AML-193 (cell line): ENCODE measurements at regions not wholly inside any gene's neighbourhood (a gene's known extent, or its start where the extent isn't known, plus 50 kb on each side); places are given as distances from the start of the nearest gene placed in this dataset.

Experiments used
- DNase-seq, 2 experiments: peaks; one replicate each; lab custom pipeline; 2025; lab: John Stamatoyannopoulos, UW

- no peak for DNase-seq
Observed at GRCh38 chr13:21817878-21818277, 147.0 kb downstream of the FGF9 start.

DNA sequence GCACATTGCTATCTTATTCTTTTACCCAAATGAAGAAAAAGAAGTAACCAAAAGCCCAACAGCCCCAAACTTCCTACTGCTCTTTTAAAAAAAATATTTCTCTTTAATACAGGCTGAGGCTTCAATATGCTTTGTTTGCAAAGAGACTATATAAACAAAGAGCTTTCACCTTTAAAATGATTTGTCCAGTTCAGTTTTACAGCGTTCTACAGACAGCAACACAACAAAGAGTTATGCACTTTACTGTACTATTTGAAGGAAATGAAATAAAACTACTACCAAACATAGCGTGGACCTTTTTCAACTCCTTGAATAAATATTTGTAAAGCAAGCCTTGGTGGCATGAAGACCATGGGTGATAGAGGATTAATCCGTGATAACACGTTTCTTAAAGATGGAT lies 151.2 kb downstream of the FGF9 start:
- no peak for DNase-seq

DNA sequence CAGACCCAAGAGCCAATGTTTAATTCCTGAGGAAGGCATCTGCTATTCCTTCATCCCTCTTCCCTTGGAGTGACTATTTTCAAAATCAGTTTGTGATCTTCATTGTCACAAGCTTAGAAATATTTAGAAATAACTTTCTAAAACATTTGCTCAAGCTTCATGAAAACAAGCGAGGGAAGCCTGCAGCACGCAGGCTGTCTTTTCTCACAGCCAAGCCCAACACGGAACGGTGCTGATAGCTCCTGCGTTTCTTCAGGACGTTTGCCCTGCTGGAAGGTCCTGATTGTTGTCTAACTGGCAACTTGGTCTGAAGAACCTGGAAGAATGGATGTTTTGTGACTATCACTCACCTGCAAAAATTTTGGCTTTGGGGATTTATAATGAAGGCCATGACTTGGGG lies 152.5 kb downstream of the FGF9 start:
- no peak for DNase-seq

GRCh38 chr13:21823949-21824348 lies 153.1 kb downstream of the FGF9 start:
- DNase-seq, result no peak

DNA sequence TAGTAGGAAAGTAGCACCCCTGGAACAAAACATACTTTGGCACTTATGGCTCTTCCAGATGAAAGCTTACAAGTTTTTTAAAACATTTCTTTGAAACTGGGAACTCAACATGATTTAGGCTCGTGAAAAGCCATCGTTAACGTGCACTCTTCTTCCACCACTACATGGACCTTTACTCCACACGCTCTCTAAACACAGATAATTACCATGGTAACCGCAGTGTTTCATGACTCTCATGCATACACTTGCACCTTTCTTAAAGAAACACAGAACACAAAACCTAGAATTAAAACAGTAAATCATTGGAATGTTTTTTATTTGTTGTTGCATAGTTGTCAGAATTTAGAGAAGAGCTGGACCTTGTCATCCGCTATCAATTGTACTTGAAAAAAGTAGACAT lies 154.3 kb downstream of the FGF9 start:
- DNase-seq, result no peak

DNA sequence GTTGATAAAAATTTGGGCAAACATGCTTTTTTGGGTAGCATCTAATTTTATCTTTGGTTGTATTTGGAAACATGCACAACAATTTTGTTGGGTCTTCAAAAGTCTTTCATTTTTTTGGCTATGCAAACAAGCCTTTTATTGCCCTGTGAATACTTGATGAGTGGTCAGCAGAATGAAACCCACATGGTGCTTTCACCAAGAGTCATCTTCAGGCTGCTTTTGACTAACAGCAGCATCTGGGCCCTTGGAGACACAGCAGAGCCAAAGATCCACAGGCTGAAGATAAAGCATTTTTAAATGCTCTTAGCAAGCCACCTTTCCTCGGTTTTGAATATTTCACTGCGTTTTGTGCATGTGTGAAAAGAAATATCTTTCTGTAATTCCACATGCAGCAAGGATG lies 154.9 kb downstream of the FGF9 start:
- DNase-seq, result no peak

DNA sequence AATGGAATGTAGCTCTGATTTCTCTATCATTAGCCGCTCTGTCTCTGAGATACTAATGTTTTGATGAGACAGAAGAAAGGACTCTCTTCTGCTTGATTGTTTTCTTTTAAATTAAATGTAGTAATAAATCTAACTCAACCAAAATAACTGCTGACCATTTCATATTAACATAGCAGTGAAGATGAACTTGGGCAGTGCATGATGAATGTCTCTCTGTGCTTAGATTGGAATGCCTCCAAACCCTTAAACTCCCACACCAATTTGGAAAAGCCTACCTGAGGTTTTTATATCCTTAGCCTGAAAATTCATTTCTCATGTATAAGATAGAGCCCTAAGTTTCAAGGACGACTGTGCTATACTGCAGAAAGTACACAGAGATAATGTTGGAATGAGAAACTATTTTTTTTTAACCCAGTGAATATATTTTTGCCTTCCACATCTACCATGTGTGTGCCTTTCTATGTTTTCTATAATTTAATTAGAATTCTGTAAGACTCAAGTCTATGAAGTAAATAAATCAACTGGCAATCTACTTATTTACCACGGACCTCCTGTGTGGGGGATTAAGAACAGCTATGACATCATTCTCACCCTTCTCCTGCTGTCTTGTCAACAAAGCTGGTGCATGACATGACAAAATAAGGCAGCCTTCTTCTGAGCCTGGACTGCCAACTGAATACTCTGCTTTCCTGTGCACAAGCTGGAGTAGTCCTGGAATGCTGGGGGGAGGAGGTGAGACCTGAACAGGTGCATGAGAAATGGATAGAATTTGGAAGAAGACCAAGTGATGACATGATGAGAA lies 155.5 kb downstream of the FGF9 start:
- DNase-seq, result no peak

- DNase-seq, result no peak
Observed at GRCh38 chr13:21831654-21832324, 160.9 kb downstream of the FGF9 start.

DNA sequence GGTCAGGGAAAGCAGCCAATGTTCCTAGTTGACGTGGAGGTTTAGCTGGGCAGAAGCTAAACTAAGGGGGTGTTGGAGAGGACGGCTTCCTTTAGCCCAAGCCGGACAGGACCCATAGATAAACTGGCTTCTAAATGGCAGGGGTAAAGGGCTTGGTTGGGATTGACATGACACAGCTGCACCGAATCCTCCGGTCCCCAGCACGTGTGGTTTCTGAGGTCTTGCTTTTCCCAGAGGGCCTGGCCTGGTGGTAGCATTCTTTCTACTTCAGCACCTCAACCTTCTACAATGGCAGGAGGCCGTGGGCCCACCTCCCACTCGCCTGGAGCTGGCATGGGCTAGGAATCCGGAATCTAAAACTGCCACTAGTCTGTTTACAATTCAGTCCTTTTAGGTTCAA lies 163.0 kb downstream of the FGF9 start:
- DNase-seq, result no peak

DNA sequence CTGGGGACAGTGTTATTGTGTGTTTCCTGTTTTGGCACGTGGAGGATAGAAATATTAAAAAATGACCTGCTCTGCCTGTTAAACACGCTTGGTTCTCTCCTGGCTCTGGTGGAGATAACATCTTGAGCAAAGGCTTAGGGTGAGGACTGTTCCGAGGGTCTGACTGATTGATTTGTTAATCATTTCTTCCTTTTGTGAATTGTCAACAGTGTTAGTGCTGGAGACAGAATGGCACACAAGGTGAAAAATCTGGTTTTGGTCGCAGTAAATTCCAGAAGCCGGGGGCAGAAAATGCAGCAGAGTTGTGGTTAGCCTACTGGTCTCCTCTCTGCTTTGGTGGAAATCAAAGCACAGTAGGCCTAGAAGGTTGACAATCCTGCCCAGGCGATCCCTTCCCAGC lies 163.6 kb downstream of the FGF9 start:
- no peak for DNase-seq

GRCh38 chr13:21837288-21837687 lies 166.4 kb downstream of the FGF9 start:
- no peak for DNase-seq

- DNase-seq, result no peak
Observed at GRCh38 chr13:21837841-21838551, 167.1 kb downstream of the FGF9 start.

DNA sequence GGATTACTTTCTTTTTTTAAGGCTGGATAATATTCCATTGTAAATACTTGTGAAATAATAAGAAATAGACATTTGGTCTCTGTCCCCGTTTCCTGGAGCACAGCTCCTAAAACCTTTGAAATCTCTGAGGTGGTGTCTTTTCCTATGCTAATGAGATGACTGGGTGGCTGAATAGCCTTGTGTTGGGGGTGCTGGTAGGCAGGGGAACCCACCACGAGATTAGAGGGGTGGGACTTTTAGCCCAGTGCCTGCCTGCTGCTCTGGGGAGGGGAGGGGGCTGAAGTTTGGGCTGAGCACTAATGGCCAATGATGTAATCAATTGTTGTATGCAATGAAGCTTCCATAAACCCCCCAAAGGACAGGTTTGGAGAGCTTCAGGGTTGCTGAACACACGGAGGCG lies 175.7 kb downstream of the FGF9 start:
- DNase-seq, result no peak

DNA sequence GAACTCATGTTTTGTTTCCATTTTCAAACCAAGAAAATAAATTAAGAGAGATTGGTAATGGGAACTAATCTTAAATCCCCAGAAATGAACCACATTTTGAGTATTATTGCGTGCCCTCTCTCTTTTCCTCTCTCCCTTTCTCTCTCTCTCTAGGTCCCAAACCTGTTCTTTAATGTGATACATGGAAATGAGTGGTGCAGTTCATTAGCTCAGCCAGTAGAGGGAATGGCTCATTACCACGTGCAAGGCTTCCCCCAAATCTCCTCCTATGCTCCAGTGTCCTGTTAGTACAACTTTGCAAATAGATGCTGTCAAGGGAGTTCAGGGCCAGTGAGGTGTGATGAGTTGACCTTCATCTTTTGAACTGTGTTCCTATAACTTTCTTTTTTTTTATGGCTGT lies 178.4 kb downstream of the FGF9 start:
- DNase-seq, result peak; percentile 30 to 44

- DNase-seq, result no peak
Observed at GRCh38 chr13:21850013-21851006, 179.4 kb downstream of the FGF9 start.

DNA sequence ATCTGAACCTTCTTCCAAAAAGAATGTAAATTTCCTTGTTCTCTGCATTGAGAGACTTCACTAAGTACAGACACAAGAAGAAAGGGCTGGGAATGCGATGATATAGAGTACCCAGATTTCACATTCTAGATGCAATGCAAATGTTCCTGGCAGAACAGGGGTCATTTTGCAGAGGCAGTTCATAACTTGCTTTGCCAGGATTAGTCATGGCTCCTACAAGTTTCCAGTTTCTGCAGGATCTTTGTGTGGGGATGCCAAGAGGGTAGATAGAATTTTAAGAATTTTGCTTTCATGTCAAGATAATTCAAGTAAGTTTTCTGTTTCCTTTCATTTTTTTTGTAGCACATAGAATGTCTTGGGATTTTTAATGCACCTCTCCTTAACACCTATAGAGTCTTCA lies 181.2 kb downstream of the FGF9 start:
- no peak for DNase-seq

DNA sequence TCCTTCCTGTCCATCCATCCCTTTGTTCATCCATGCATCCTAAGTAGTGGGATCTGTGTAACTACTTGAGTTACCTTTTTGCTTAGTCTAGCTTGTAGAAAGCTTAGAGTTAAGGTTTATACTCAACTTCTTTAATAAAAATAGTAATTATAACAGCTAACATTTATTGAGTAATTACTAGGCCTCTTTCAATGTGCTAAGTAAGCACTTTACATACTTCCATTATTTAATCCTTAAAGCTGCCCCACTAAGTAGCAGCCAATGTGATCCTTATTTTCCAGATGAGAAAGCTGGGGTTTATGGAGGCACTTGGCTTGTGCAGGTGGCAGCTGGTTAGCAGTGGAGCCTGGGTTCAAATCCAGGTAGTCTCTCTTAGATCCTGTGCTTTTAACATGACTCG lies 182.9 kb downstream of the FGF9 start:
- DNase-seq, result no peak

- DNase-seq, result no peak
Observed at GRCh38 chr13:21868823-21869222, 197.9 kb downstream of the FGF9 start.

DNA sequence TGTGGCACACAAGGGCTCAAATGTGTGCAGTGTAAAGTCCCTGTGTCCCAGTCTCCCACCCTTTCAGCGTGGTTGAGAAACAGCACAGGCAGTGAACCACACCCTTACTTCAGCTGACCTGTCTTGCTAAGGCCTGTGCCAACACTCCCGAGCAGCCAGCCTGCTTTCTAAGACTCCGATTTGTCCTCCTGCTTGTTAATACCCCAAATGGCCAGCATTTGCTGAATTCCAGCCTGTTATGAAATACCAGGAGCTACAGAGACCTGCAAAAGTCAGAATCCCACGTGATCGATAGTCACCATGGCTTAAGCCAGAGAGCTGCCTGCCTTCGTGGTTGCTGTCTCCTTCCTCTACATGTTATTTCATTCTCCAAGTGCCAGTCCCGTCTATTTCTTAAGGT lies 200.5 kb downstream of the FGF9 start:
- no peak for DNase-seq

DNA sequence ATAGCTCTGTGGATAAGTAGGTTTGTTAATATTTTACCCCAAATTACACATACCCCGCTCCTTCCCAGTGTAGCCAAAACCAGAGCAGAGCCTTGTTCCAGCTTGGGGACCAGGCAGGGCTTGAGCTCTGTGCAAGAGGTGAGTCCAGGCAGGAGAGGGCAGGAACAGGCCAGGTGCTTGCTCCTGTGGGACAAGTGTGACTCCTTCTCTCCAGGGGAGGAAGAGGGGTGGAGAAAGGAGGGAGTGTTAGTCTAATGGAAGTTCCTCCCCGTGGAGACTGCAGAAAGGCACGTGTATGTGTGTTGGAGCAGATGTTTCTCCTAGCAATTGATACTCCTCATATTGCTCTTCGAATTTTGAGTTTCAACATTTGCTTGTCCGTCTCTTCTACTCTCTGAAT lies 201.0 kb downstream of the FGF9 start:
- no peak for DNase-seq

DNA sequence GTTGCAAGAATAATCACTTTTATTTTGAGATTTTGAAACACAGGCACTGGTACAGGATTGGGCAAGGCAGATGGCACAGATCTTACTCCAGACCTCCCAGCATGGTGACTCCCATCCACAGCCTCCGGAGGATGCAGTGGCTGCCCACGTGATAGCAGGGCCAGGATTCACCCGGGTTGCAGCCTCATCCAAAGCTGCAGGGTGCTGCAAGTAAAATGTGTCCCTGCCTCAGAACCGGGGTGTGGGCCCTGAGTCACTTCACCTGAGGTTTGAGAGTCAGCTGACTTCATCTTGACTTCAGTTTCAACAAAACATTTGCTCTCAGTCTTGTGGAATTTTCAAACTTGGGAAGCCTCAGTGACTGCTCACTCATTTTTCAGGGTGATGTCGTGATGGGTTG lies 201.9 kb downstream of the FGF9 start:
- no peak for DNase-seq

DNA sequence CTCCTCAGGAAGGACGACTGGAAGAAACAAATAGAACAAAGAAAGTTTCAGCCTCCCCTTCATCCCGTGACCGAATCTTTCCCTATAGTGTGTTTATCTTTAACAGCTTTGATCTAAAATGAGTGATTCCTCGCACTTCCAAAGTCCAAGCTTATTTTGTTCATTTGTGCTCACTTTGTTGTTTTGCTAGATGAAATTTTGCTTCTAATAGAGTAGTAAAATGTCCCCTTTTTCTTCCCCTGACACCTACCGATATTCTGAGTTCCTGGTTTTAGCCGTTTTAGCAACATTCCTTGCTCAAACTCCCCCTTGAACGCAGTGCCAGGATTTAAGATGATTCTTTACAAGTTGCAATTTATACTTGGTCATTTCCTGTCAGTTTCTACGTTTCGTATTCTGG lies 204.2 kb downstream of the FGF9 start:
- no peak for DNase-seq
